Heart right ventricle (tissue), 16 donors: ENCODE measurements at regions not wholly inside any gene's neighbourhood (a gene's known extent, or its start where the extent isn't known, plus 50 kb on each side); places are given as distances from the start of the nearest gene placed in this dataset.

Experiments
- ATAC-seq, 8 donors: fragments of 200-7000 bp; cut with Tn5 transposase; one replicate each; pipeline ENCODE4 v1.9.1; 2020; ENCODE audit warnings: mild to moderate bottlenecking in 8 of 8, moderate library complexity in 8 of 8, moderate number of reproducible peaks in 1 of 8
- DNase-seq, 2 donors: peaks; one replicate each; pipeline ENCODE4 v3.0.0-alpha.2; 2020
- H3K27ac ChIP-seq, 10 donors: fragments of 200-600 bp; sonication (generic) in 2 of 10; one replicate each; pipeline versions ENCODE4 v1.5.0 to v1.8.0; 2020 to 2022; ENCODE audit warnings: mild to moderate bottlenecking in 3 of 10
- H3K27me3 ChIP-seq, 7 donors: fragments of 200-600 bp; one replicate each; pipeline ENCODE4 v1.8.0; 2021 to 2022; ENCODE audit warnings: mild to moderate bottlenecking in 2 of 7
- H3K36me3 ChIP-seq, 9 donors: fragments of 200-600 bp; sonication (generic) in 1 of 9; one replicate each; pipeline versions ENCODE4 v1.5.0 to v1.8.0; 2020 to 2022; ENCODE audit warnings: mild to moderate bottlenecking in 2 of 9
- H3K4me1 ChIP-seq, 9 donors: fragments of 200-600 bp; sonication (generic) in 1 of 9; one replicate each; pipeline versions ENCODE4 v1.5.0 to v1.8.0; 2020 to 2022; ENCODE audit warnings: mild to moderate bottlenecking in 4 of 9
- H3K4me3 ChIP-seq, 10 donors: fragments of 200-600 bp; sonication (generic) in 2 of 10; one replicate each; pipeline versions ENCODE4 v1.5.0 to v1.8.0; 2020 to 2022; ENCODE audit warnings: mild to moderate bottlenecking in 7 of 10, moderate library complexity in 2 of 10
- H3K9me3 ChIP-seq, 11 donors: fragments of 200-600 bp in 10 of 11; sonication (generic) in 2 of 11; one replicate each; pipeline versions ENCODE4 v1.5.0 to v1.8.0; 2013 to 2022; ENCODE audit warnings: mild to moderate bottlenecking in 2 of 11, control low read depth in 1 of 11, moderate library complexity in 1 of 11
- WGBS, 2 donors: extraction: QIAGEN DNeasy Blood & Tissue Kit; methylation state at CpG; one replicate each; pipeline ENCODE4 v1.1.7; 2013; ENCODE audit warnings: inconsistent platforms in 1 of 2; 5-methylcytosine and 5-hydroxymethylcytosine counted together
- intact Hi-C, 10 donors: fragments of 100-400 bp; cut with DNase I; formaldehyde crosslinking; loops; one replicate each; pipeline versions ENCODE4 v1.11.1 to v1.14.2; 2022
- TF ChIP-seq, protein P1 (sequence below), 9 donors: fragments of 200-600 bp; sonication (generic) in 2 of 9; IDR thresholded peaks; one replicate each; pipeline versions ENCODE4 v1.5.0 to v1.8.0; 2021 to 2022; ENCODE audit warnings: antibody characterized with exemption in 9 of 9, mild to moderate bottlenecking in 5 of 9, moderate library complexity in 1 of 9
- donor health status: Arrhythmogenic right ventricular cardiomyopathy.
- donor health status: ischemic (EF 13 %, LVEDD 7.1; RV severe dilation, severe dysfunction).
- donor health status: healthy with polysubstance abuse.
- donor health status: DM: no; HTN: yes; CAD: no.
- donor health status: DM: no; HTN: no; CAD: no.
- donor health status: ischemic (EF 25% LVEDD 6.9; RV normal size, moderate dysfunction).
- donor health status: ischemic (EF 25% LVEDD 5.7; RV mildly dilated, moderate dysfunction).
- donor health status: healthy.
- donor health status: DM: yes; HTN: yes; CAD: no.
- donor health status: Ischemic cardiomyopathy.
- donor health status: ischemic (EF 35%, LVEDD 5.7; RV mildly dilated, moderate dysfunction).
- donor health status: nonischemic (EF 11% LVEDD 7.7; RV severe dilation, severe dysfunction).
- donor health status: DM: yes; HTN: yes; CAD: no.
- donor health status: PGD.
- donor health status: ischemic (EF 29% LVEDD 5.4; RV normal size, mild dysfunction).
- donor health status: nonischemic (EF 23%, LVEDD 6.1; RV moderate dilation, normal function).

DNA sequence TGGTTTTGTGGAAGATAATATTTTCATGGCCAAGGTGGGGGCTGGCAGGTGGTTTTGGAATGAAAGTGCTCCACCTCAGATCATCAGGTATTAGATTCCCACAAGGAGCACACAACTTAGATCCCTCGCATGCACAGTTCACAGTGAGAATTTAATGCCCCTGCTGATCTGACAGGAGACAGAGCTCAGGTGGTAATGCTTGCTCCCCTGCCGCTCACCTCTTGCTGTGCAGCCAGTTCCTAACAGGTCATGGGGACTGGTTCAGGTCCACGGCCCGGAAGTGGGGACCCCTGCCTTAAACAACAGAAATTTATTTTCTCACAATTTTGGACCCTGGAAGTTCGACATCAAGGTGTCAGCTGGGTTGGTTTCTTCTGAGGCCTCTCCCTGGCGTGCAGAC lies 668.7 kb upstream of the ZNF608 start:
- H3K4me1 ChIP-seq: peaks cover 0 to 38% (median 31%) of the 10 kb centered on the region in 9 donors
- H3K4me3 ChIP-seq: no peak overlapping the region
- ATAC-seq (no peak), DNase-seq (no peak)
- no peaks in the 10 kb centered on the region for H3K36me3 ChIP-seq
- no peaks in the 10 kb centered on the region for H3K9me3 ChIP-seq
- intact Hi-C loops: no loop called here
- H3K27ac ChIP-seq: no peak overlapping the region
- no peaks in the 10 kb centered on the region for H3K27me3 ChIP-seq
- WGBS, 2 donors: 97% methylated on average over 6 of the region's 6 CpGs
- TF ChIP-seq, protein P1, sequence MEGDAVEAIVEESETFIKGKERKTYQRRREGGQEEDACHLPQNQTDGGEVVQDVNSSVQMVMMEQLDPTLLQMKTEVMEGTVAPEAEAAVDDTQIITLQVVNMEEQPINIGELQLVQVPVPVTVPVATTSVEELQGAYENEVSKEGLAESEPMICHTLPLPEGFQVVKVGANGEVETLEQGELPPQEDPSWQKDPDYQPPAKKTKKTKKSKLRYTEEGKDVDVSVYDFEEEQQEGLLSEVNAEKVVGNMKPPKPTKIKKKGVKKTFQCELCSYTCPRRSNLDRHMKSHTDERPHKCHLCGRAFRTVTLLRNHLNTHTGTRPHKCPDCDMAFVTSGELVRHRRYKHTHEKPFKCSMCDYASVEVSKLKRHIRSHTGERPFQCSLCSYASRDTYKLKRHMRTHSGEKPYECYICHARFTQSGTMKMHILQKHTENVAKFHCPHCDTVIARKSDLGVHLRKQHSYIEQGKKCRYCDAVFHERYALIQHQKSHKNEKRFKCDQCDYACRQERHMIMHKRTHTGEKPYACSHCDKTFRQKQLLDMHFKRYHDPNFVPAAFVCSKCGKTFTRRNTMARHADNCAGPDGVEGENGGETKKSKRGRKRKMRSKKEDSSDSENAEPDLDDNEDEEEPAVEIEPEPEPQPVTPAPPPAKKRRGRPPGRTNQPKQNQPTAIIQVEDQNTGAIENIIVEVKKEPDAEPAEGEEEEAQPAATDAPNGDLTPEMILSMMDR (IDR thresholded peaks at IDR 0.05): no peak

DNA sequence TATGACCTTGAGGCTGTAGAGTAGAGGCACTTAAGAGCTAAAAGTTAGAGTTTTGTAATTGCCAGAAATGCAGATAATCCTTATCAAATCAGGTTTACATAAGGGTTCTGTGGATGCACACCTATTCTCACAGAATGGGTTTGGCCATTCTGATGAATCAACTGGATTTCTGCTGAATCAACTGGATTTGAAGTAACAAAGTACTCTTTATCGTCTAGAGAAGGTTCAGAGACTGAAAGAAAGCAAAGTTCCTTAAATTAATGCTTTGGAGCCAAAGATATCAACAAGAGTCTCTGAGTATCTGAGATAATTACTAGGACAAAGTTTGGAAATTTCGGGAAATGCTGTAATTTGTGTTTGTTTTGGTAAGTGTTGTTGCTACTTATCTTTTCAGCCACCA lies 669.6 kb upstream of the ZNF608 start:
- 67 to 70% methylated on average over 2 of the region's 2 CpGs for WGBS, 2 donors

DNA sequence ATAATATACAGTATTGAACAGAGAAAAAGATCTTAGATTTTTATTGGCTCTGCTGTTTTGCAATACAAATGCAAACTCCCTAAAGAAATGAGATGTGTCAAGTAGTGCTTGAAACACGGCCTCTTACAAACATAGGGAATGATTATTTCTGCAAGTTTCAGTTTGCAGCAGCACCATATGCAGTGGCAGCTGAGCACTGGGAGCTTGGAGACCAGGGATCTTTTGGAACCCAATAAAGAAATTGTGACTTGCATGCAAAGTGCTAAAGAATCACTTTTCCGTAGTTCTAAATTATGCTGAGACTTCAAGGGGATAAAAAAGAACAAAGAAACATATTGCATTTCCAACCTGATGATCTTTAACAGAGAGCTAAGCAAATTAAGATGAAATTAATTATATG lies 674.6 kb upstream of the ZNF608 start:
- intact Hi-C loops: no loop called here
- no peak overlapping the region for H3K27ac ChIP-seq
- H3K4me1 ChIP-seq: no peaks in the 10 kb centered on the region
- no peaks in the 10 kb centered on the region for H3K9me3 ChIP-seq
- WGBS, 2 donors: 94 to 97% methylated on average over 2 of the region's 2 CpGs
- no peak for DNase-seq
- H3K4me3 ChIP-seq: no peak overlapping the region
- no peaks in the 10 kb centered on the region for H3K36me3 ChIP-seq
- TF ChIP-seq, protein P1 (IDR thresholded peaks at IDR 0.05): no peak
- ATAC-seq: no peak
- no peaks in the 10 kb centered on the region for H3K27me3 ChIP-seq

More for the DNA sequence above, 669.6 kb upstream of the ZNF608 start:
- intact Hi-C loops: no loop called here
- ATAC-seq: no peak
- H3K27ac ChIP-seq: no peak overlapping the region
- TF ChIP-seq, protein P1 (IDR thresholded peaks at IDR 0.05): no peak
- no peaks in the 10 kb centered on the region for H3K36me3 ChIP-seq
- no peak for DNase-seq
- no peaks in the 10 kb centered on the region for H3K27me3 ChIP-seq
- H3K4me3 ChIP-seq: no peak overlapping the region
- no peaks in the 10 kb centered on the region for H3K9me3 ChIP-seq
- peaks cover 0 to 28% (median 24%) of the 10 kb centered on the region in 9 donors for H3K4me1 ChIP-seq

DNA sequence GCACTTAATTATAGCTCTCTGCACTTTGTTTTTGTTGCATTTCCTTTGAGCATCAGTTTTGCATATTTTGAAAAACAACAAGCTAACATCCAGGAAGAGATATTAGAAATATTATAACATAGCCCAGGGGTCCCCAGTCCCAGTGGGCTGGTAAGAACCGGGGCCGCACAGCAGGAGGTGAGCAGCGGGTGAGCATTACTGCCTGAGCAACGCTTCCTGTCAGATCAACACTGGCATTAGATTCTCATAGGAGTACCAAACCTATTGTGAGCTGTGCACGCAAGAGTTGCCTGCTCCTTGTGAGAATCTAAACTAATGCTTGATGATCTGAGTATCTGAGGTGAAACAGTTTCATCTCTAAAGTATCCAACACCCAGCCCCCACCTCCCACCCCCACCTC lies 675.9 kb upstream of the ZNF608 start:
- TF ChIP-seq, protein P1 (IDR thresholded peaks at IDR 0.05): no peak
- Histone ChIP-seq H3K36me3 (no peaks in the 10 kb centered on the region), H3K4me1 (no peaks in the 10 kb centered on the region), H3K27ac (no peak overlapping the region), H3K4me3 (no peak overlapping the region), H3K27me3 (no peaks in the 10 kb centered on the region), H3K9me3 (peaks cover 0 to under 1% (median 0%) of the 10 kb centered on the region in 11 donors)
- ATAC-seq (no peak), DNase-seq (no peak)
- 76 to 84% methylated on average over 5 of the region's 5 CpGs for whole genome bisulfite sequencing, 2 donors
- intact Hi-C loops: no loop called here
